HL-60 (cell line): ENCODE measurements at regions not wholly inside any gene's neighbourhood (a gene's known extent, or its start where the extent isn't known, plus 50 kb on each side); places are given as distances from the start of the nearest gene placed in this dataset.
"Not testable (repeated sequence)": the region's sequence is repeated elsewhere in the genome, so short reads cannot be mapped to it uniquely, and the experiment has no call there.

Experiments used
- POLR2AphosphoS5 ChIP-seq: IDR thresholded peaks from 2 replicates; pipeline ENCODE4 v1.6.1; 2012; ENCODE audit warnings: low read depth
- SPI1 ChIP-seq: IDR thresholded peaks from 2 replicates; pipeline ENCODE4 v1.6.1; 2012; ENCODE audit warnings: low read depth, mild to moderate bottlenecking, borderline replicate concordance
- TF ChIP-seq, protein P1 (sequence below): IDR thresholded peaks from one replicate; pipeline ENCODE4 v1.5.1; 2011; ENCODE audit warnings: low read length, control low read depth, inconsistent platforms; ENCODE audit not compliant: insufficient read depth

DNA sequence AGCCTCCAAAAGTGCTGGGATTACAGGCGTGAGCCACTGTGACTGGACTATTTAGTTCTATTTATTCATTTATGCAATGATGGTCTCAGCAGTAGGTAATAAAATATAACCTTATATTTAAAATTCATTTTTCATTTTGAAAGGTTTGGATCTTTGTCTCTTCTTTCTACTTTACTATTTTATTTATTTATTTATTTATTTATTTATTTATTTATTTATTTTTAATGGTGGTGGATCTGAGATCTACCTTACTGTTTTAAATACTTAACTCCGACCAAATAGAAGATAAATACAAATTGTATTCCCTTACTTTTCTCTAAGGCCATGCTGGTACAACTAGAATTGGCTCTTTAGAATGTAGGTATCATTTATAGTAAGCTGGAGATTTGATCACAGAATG, 159.9 kb upstream of the NBPF19 start:
- TF ChIP-seq, protein P1, sequence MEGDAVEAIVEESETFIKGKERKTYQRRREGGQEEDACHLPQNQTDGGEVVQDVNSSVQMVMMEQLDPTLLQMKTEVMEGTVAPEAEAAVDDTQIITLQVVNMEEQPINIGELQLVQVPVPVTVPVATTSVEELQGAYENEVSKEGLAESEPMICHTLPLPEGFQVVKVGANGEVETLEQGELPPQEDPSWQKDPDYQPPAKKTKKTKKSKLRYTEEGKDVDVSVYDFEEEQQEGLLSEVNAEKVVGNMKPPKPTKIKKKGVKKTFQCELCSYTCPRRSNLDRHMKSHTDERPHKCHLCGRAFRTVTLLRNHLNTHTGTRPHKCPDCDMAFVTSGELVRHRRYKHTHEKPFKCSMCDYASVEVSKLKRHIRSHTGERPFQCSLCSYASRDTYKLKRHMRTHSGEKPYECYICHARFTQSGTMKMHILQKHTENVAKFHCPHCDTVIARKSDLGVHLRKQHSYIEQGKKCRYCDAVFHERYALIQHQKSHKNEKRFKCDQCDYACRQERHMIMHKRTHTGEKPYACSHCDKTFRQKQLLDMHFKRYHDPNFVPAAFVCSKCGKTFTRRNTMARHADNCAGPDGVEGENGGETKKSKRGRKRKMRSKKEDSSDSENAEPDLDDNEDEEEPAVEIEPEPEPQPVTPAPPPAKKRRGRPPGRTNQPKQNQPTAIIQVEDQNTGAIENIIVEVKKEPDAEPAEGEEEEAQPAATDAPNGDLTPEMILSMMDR = not testable (repeated sequence)
- TF ChIP-seq SPI1, POLR2AphosphoS5: not testable (repeated sequence)
